Lung (tissue), 11 donors: ENCODE measurements at regions not wholly inside any gene's neighbourhood (a gene's known extent, or its start where the extent isn't known, plus 50 kb on each side); places are given as distances from the start of the nearest gene placed in this dataset.

ENCODE experiments used
- ATAC-seq: fragments of 200-7000 bp; cut with Tn5 transposase; one replicate; pipeline ENCODE4 v1.9.1; 2020; ENCODE audit warnings: moderate number of reproducible peaks; ENCODE audit not compliant: insufficient read depth, low FRiP score
- DNase-seq, 3 donors: peaks; one replicate each; pipeline ENCODE4 v3.0.0-alpha.2; 2013 to 2017
- H3K27ac ChIP-seq, 2 donors: one replicate each; pipeline ENCODE4 v1.5.1; 2013; ENCODE audit warnings: mild to moderate bottlenecking in 2 of 2, moderate library complexity in 2 of 2, control low read depth in 1 of 2, inconsistent platforms in 1 of 2, low read depth in 1 of 2, low read length in 1 of 2
- H3K27me3 ChIP-seq, 3 donors: one replicate each; pipeline ENCODE4 v1.5.1; 2013; ENCODE audit warnings: low read length in 2 of 3; ENCODE audit not compliant: control insufficient read depth in 3 of 3, insufficient read depth in 3 of 3
- H3K36me3 ChIP-seq, 4 donors: one replicate each; pipeline ENCODE4 v1.5.1; 2013; ENCODE audit warnings: low read length in 4 of 4, mild to moderate bottlenecking in 1 of 4, moderate library complexity in 1 of 4; ENCODE audit not compliant: control insufficient read depth in 4 of 4, insufficient read depth in 4 of 4
- H3K4me1 ChIP-seq, 5 donors: one replicate each; pipeline ENCODE4 v1.5.1; 2013; ENCODE audit warnings: low read length in 5 of 5, mild to moderate bottlenecking in 2 of 5, moderate library complexity in 1 of 5; ENCODE audit not compliant: control insufficient read depth in 5 of 5, insufficient read depth in 5 of 5
- H3K4me3 ChIP-seq: one replicate; pipeline ENCODE4 v1.5.1; 2013; ENCODE audit warnings: mild to moderate bottlenecking, control low read depth, moderate library complexity
- H3K9ac ChIP-seq, 2 donors: one replicate each; pipeline ENCODE4 v1.5.1; 2013; ENCODE audit warnings: low read length in 2 of 2, control low read depth in 1 of 2; ENCODE audit not compliant: insufficient read depth in 1 of 2
- H3K9me3 ChIP-seq, 4 donors: one replicate each; pipeline ENCODE4 v1.5.1; 2013; ENCODE audit warnings: low read length in 3 of 4, mild to moderate bottlenecking in 1 of 4, moderate library complexity in 1 of 4; ENCODE audit not compliant: control insufficient read depth in 4 of 4, insufficient read depth in 3 of 4
- CTCF ChIP-seq: IDR thresholded peaks from 2 replicates; pipeline ENCODE4 v1.5.1; 2012; ENCODE audit warnings: mild to moderate bottlenecking; ENCODE audit errors: control extremely low read depth, extremely low read depth
- WGBS, 2 donors: extraction: QIAGEN DNeasy Blood & Tissue Kit; methylation state at CpG; one replicate each; pipeline ENCODE4 v1.1.7; 2013; 5-methylcytosine and 5-hydroxymethylcytosine counted together
- donor health status: control.
- donor health status: control.
- donor health status: Bipolar disorder and iron deficiency.
- donor health status: healthy.
- donor health status: DM: yes; HTN: yes; CAD: no.

- Histone ChIP-seq H3K4me3 (no peak overlapping the region), H3K36me3 (no peaks in the 10 kb centered on the region), H3K9me3 (peaks cover 0 to 8% (median 3%) of the 10 kb centered on the region in 4 donors), H3K27me3 (no peaks in the 10 kb centered on the region), H3K9ac (no peak overlapping the region), H3K4me1 (no peaks in the 10 kb centered on the region), H3K27ac (no peak overlapping the region)
- ATAC-seq = no peak
- no peak for DNase-seq
- TF ChIP-seq CTCF = no peak
- 70 to 72% methylated on average over 1 of the region's 1 CpG for WGBS, 2 donors
Observed at GRCh38 chr4:54992266-54992665, 133.1 kb downstream of the KDR start.

GRCh38 chr4:54988655-54989054, 136.7 kb downstream of the KDR start:
- Histone ChIP-seq H3K27ac (no peak overlapping the region), H3K27me3 (no peaks in the 10 kb centered on the region), H3K4me3 (no peak overlapping the region), H3K4me1 (no peaks in the 10 kb centered on the region), H3K9ac (no peak overlapping the region), H3K36me3 (no peaks in the 10 kb centered on the region), H3K9me3 (peaks cover 0 to 11% (median 3%) of the 10 kb centered on the region in 4 donors)
- no peak for ATAC-seq
- TF ChIP-seq CTCF = no peak
- DNase-seq = no peak

GRCh38 chr4:54986095-54986846, 139.1 kb downstream of the KDR start:
- DNase-seq = no peak
- H3K36me3 ChIP-seq = no peaks in the 10 kb centered on the region
- ATAC-seq = no peak
- H3K9ac ChIP-seq = no peak overlapping the region
- TF ChIP-seq CTCF = no peak
- no peak overlapping the region for H3K4me3 ChIP-seq
- no peaks in the 10 kb centered on the region for H3K27me3 ChIP-seq
- H3K9me3 ChIP-seq = peaks cover 0 to 10% (median 3%) of the 10 kb centered on the region in 4 donors
- H3K27ac ChIP-seq = no peak overlapping the region
- WGBS, 2 donors = 85% methylated on average over 5 of the region's 5 CpGs
- H3K4me1 ChIP-seq = no peaks in the 10 kb centered on the region

GRCh38 chr4:54976682-54977081, 148.7 kb downstream of the KDR start:
- Histone ChIP-seq H3K9ac (no peak overlapping the region), H3K4me3 (no peak overlapping the region), H3K36me3 (no peaks in the 10 kb centered on the region), H3K4me1 (no peaks in the 10 kb centered on the region), H3K27me3 (no peaks in the 10 kb centered on the region), H3K27ac (no peak overlapping the region), H3K9me3 (peaks cover 0 to 3% (median 0%) of the 10 kb centered on the region in 4 donors)
- 77 to 89% methylated on average over 4 of the region's 4 CpGs for WGBS, 2 donors
- no peak for ATAC-seq
- no peak for DNase-seq
- TF ChIP-seq CTCF = no peak
